SK-N-SH (cell line): ENCODE measurements at regions not wholly inside any gene's neighbourhood (a gene's known extent, or its start where the extent isn't known, plus 50 kb on each side); places are given as distances from the start of the nearest gene placed in this dataset.

Experiments used
- ELF1 ChIP-seq: IDR thresholded peaks from 2 replicates; pipeline ENCODE4 v1.4.0; 2012
- EP300 ChIP-seq, 2 experiments: IDR thresholded peaks; 2 replicates each; pipeline versions ENCODE4 v1.4.0 to v1.6.1; 2012; ENCODE audit warnings: borderline replicate concordance in 1 of 2, low read depth in 1 of 2, low read length in 1 of 2
- FOXJ3 ChIP-seq: sonication (generic); formaldehyde crosslinking; IDR thresholded peaks from 2 replicates; pipeline ENCODE4 v1.5.1; 2020; ENCODE audit warnings: mild to moderate bottlenecking, missing genetic modification reagents
- FOXM1 ChIP-seq: IDR thresholded peaks from 2 replicates; pipeline ENCODE4 v1.4.0; 2012; ENCODE audit warnings: low read depth, mild to moderate bottlenecking
- GABPA ChIP-seq: IDR thresholded peaks from 2 replicates; pipeline ENCODE4 v1.4.0; 2012; ENCODE audit warnings: low read depth, mild to moderate bottlenecking
- JUND ChIP-seq: IDR thresholded peaks from 2 replicates; pipeline ENCODE4 v1.4.0; 2012
- MAX ChIP-seq: IDR thresholded peaks from 2 replicates; pipeline ENCODE4 v1.4.0; 2012; ENCODE audit warnings: low read depth
- NRF1 ChIP-seq: IDR thresholded peaks from 2 replicates; pipeline ENCODE4 v1.6.1; 2012; ENCODE audit warnings: low read depth, mild to moderate bottlenecking, low read length
- POLR2AphosphoS5 ChIP-seq: IDR thresholded peaks from 2 replicates; pipeline ENCODE4 v1.6.1; 2012; ENCODE audit warnings: low read depth, low read length
- RCOR1 ChIP-seq: fragments of 150-350 bp; IDR thresholded peaks from 2 replicates; pipeline ENCODE4 v1.6.1; 2017; ENCODE audit warnings: antibody characterized with exemption, low read length
- TAF1 ChIP-seq: IDR thresholded peaks from 2 replicates; pipeline ENCODE4 v1.6.1; 2012; ENCODE audit warnings: low read depth, mild to moderate bottlenecking, low read length, moderate library complexity, borderline replicate concordance
- TF ChIP-seq, protein P1 (sequence below): IDR thresholded peaks from 2 replicates; pipeline ENCODE4 v1.6.1; 2012; ENCODE audit warnings: mild to moderate bottlenecking, low read depth, low read length, moderate library complexity
- TF ChIP-seq, protein P2 (sequence below): fragments of 200-600 bp; sonication (generic); IDR thresholded peaks from 2 replicates; pipeline ENCODE4 v1.6.1; 2017; ENCODE audit warnings: antibody characterized with exemption, mild to moderate bottlenecking, moderate library complexity
- TF ChIP-seq, protein P3 (sequence below): fragments of 150-350 bp; IDR thresholded peaks from 2 replicates; pipeline ENCODE4 v1.6.1; 2017; ENCODE audit warnings: antibody characterized with exemption, low read length, low read depth, borderline replicate concordance

DNA sequence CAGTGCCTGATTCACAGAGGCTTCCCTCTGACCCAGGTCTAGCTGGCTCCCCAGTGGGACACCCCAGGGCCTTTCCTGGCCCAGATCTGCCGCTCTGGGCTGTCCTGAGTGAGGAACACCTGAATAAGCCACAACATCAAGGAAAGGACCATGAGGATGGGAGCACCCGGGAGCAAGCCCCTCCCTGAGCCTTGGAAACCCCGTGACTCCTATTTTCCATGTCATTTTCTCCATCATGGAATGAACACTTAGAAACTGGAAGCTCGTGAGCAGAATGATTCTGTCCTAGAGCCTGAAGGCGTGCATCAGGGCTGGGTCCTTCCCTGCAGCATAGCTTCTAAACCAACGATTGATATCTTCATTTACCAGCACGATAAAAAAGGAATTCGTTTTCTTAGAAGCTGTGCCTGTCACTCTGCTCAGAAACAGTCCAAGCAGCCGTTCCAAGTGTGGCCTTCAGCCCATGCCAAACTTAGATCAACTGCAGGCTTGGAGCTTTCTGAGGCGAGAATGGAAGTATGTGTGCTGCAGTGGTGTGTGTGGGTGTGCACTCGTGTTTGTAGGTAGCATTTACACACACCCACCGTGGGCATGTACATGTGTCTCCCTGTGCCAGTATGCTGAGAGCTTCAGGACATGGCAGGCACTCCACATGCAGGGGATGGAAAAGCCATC lies 83.2 kb upstream of the FOXC1 start:
- TF ChIP-seq, protein P1, sequence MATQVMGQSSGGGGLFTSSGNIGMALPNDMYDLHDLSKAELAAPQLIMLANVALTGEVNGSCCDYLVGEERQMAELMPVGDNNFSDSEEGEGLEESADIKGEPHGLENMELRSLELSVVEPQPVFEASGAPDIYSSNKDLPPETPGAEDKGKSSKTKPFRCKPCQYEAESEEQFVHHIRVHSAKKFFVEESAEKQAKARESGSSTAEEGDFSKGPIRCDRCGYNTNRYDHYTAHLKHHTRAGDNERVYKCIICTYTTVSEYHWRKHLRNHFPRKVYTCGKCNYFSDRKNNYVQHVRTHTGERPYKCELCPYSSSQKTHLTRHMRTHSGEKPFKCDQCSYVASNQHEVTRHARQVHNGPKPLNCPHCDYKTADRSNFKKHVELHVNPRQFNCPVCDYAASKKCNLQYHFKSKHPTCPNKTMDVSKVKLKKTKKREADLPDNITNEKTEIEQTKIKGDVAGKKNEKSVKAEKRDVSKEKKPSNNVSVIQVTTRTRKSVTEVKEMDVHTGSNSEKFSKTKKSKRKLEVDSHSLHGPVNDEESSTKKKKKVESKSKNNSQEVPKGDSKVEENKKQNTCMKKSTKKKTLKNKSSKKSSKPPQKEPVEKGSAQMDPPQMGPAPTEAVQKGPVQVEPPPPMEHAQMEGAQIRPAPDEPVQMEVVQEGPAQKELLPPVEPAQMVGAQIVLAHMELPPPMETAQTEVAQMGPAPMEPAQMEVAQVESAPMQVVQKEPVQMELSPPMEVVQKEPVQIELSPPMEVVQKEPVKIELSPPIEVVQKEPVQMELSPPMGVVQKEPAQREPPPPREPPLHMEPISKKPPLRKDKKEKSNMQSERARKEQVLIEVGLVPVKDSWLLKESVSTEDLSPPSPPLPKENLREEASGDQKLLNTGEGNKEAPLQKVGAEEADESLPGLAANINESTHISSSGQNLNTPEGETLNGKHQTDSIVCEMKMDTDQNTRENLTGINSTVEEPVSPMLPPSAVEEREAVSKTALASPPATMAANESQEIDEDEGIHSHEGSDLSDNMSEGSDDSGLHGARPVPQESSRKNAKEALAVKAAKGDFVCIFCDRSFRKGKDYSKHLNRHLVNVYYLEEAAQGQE = no peak
- TF ChIP-seq, protein P2, sequence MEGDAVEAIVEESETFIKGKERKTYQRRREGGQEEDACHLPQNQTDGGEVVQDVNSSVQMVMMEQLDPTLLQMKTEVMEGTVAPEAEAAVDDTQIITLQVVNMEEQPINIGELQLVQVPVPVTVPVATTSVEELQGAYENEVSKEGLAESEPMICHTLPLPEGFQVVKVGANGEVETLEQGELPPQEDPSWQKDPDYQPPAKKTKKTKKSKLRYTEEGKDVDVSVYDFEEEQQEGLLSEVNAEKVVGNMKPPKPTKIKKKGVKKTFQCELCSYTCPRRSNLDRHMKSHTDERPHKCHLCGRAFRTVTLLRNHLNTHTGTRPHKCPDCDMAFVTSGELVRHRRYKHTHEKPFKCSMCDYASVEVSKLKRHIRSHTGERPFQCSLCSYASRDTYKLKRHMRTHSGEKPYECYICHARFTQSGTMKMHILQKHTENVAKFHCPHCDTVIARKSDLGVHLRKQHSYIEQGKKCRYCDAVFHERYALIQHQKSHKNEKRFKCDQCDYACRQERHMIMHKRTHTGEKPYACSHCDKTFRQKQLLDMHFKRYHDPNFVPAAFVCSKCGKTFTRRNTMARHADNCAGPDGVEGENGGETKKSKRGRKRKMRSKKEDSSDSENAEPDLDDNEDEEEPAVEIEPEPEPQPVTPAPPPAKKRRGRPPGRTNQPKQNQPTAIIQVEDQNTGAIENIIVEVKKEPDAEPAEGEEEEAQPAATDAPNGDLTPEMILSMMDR = no peak
- TF ChIP-seq GABPA = no peak
- TF ChIP-seq, protein P3, sequence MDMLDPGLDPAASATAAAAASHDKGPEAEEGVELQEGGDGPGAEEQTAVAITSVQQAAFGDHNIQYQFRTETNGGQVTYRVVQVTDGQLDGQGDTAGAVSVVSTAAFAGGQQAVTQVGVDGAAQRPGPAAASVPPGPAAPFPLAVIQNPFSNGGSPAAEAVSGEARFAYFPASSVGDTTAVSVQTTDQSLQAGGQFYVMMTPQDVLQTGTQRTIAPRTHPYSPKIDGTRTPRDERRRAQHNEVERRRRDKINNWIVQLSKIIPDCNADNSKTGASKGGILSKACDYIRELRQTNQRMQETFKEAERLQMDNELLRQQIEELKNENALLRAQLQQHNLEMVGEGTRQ = no peak
- no peak for TF ChIP-seq NRF1
- TF ChIP-seq FOXM1 = no peak
- no peak for TF ChIP-seq FOXJ3 (CRISPR knock-in tag)
- no peak for TF ChIP-seq POLR2AphosphoS5
- TF ChIP-seq RCOR1 = no peak
- TF ChIP-seq EP300 (IDR thresholded peaks at IDR 0.05; ENCODE audit: borderline replicate concordance in 1 of 2, low read depth in 1 of 2, low read length in 1 of 2) = no peak
- TF ChIP-seq JUND = no peak
- no peak for TF ChIP-seq MAX
- no peak for TF ChIP-seq ELF1
- no peak for TF ChIP-seq TAF1
